Body of pancreas (tissue), 4 donors: ENCODE measurements at regions not wholly inside any gene's neighbourhood (a gene's known extent, or its start where the extent isn't known, plus 50 kb on each side); places are given as distances from the start of the nearest gene placed in this dataset.

Source experiments
- POLR2A ChIP-seq, 3 donors: fragments of 450-650 bp; IDR thresholded peaks; one replicate each; pipeline ENCODE4 v1.6.1; 2016; ENCODE audit warnings: antibody characterized with exemption in 3 of 3, mild to moderate bottlenecking in 2 of 3
- TF ChIP-seq, protein P1 (sequence below), 7 experiments: fragments of 450-650 bp in 4 of 7; fragments of 200-600 bp in 3 of 7; sonication (generic) in 3 of 7; IDR thresholded peaks; one replicate each; pipeline ENCODE4 v1.5.1; 2016 to 2019; ENCODE audit warnings: antibody characterized with exemption in 7 of 7

DNA sequence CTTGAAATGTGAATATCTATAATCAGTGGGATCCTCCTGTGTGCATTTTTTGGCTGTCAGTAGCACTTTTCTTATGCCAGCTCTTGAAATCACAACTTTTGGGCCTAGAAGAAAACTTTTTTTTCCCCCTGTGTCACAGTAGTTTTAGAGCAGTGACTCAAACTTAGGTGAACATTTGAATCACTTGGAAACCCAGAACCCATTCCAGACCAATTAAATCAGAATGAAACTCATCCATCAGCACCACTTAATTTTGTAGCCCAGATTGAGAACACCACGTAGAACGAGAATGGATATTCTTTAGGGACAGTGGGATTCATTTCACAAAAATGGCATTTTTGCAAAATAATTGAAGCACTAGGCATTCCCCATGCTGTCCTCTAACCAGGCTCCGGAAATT lies 224.8 kb upstream of the NANOGP8 start:
- TF ChIP-seq, protein P1, sequence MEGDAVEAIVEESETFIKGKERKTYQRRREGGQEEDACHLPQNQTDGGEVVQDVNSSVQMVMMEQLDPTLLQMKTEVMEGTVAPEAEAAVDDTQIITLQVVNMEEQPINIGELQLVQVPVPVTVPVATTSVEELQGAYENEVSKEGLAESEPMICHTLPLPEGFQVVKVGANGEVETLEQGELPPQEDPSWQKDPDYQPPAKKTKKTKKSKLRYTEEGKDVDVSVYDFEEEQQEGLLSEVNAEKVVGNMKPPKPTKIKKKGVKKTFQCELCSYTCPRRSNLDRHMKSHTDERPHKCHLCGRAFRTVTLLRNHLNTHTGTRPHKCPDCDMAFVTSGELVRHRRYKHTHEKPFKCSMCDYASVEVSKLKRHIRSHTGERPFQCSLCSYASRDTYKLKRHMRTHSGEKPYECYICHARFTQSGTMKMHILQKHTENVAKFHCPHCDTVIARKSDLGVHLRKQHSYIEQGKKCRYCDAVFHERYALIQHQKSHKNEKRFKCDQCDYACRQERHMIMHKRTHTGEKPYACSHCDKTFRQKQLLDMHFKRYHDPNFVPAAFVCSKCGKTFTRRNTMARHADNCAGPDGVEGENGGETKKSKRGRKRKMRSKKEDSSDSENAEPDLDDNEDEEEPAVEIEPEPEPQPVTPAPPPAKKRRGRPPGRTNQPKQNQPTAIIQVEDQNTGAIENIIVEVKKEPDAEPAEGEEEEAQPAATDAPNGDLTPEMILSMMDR (IDR thresholded peaks at IDR 0.05) = no peak
- TF ChIP-seq POLR2A (IDR thresholded peaks at IDR 0.05) = no peak
